HL-60 (cell line): ENCODE measurements at regions not wholly inside any gene's neighbourhood (a gene's known extent, or its start where the extent isn't known, plus 50 kb on each side); places are given as distances from the start of the nearest gene placed in this dataset.

Experiments used
- DNase-seq, 2 experiments: peaks; one replicate each; pipeline ENCODE4 v3.0.0-alpha.2; 2010 to 2020; ENCODE audit warnings: low read depth in 1 of 2, low spot score in 1 of 2
- H3K27ac ChIP-seq: fragments of 250-450 bp; sonication (Bioruptor Pico); replicated peaks from 2 replicates; pipeline ENCODE4 v1.5.1; 2020; ENCODE audit warnings: mild to moderate bottlenecking, moderate library complexity
- H3K27me3 ChIP-seq: fragments of 250-450 bp; sonication (Bioruptor Pico); 2 replicates; pipeline ENCODE4 v1.5.1; 2021; ENCODE audit warnings: mild to moderate bottlenecking, moderate library complexity; ENCODE audit not compliant: insufficient read depth, poor library complexity, severe bottlenecking
- H3K4me3 ChIP-seq: replicated peaks from 2 replicates; pipeline ENCODE4 v1.5.1; 2011; ENCODE audit warnings: mild to moderate bottlenecking, control low read depth, low read length; ENCODE audit not compliant: insufficient read depth
- CTCF ChIP-seq: IDR thresholded peaks from one replicate; pipeline ENCODE4 v1.5.1; 2011; ENCODE audit warnings: low read length, control low read depth, inconsistent platforms; ENCODE audit not compliant: insufficient read depth
- GABPA ChIP-seq: IDR thresholded peaks from 2 replicates; pipeline ENCODE4 v1.6.1; 2012; ENCODE audit warnings: low read depth
- POLR2AphosphoS5 ChIP-seq: IDR thresholded peaks from 2 replicates; pipeline ENCODE4 v1.6.1; 2012; ENCODE audit warnings: low read depth
- REST ChIP-seq: IDR thresholded peaks from 2 replicates; pipeline ENCODE4 v1.6.1; 2012; ENCODE audit warnings: low read depth; ENCODE audit not compliant: insufficient replicate concordance
- SPI1 ChIP-seq: IDR thresholded peaks from 2 replicates; pipeline ENCODE4 v1.6.1; 2012; ENCODE audit warnings: low read depth, mild to moderate bottlenecking, borderline replicate concordance

DNA sequence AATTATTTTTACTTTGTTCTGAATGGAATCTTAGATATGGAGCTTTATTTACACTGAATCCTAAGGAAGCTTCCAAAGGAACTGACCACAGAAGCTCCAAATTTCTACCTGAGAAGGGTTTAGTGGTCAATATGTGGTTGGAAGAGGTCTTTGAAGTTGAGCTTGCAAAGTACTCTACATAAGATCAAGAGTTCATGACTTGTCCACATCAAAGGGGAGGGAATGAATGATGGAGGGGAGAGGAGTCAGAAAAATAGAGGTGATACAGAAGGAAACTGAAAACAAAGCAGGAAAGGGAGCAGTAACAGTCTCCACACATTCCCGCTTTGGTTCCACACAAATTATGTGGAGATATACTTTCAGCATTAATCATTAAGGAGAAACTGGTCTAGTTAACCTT lies 450.9 kb downstream of the HINT1 start:
- TF ChIP-seq CTCF, result no peak
- no peak overlapping the region for H3K27ac ChIP-seq
- H3K27me3 ChIP-seq, result no peaks in the 10 kb centered on the region
- H3K4me3 ChIP-seq, result no peak overlapping the region
- DNase-seq, result no peak

DNA sequence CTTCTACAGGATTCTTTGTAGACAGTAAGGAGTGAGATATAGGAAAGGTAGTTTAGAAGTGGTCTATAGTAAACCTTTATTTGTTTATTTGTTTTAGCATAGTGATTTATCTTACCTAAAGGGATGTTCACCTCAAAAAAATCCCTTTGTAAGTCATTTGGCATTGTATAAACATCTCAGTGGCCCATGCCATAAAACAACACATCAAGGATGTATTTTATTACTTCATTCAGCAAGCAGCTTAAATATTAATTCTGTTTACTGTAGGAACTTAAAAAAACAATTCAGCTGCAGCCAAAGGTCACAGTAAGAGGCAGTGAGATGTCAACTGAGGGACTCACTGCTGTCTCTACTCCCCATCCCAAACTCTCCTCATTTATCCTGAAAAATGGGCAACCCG lies 452.7 kb downstream of the HINT1 start:
- Histone ChIP-seq H3K27ac (no peak overlapping the region), H3K4me3 (no peak overlapping the region), H3K27me3 (no peaks in the 10 kb centered on the region)
- TF ChIP-seq POLR2AphosphoS5 (no peak), CTCF (no peak), REST (no peak)
- DNase-seq, result no peak

DNA sequence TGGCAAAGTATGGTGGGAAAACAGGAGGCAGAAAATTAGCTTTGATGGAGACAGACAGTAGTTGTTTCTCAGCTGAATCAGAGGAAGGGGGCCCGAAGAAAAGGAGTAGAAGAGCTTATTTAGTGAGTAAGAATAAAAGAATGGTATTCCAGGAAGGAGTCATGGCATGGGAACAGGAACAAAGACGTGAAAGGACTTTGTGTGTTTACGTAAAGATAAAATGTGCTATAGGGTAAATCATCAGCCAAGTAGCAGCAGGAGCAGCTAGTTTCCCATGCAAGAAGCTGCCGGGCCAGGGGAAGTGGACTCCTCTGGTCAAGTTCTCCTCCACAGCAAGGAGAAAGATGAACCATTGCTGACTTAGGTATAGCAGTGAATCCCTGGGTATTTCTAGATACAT lies 454.5 kb downstream of the HINT1 start:
- no peaks in the 10 kb centered on the region for H3K27me3 ChIP-seq
- H3K27ac ChIP-seq, result no peak overlapping the region
- TF ChIP-seq REST (no peak), POLR2AphosphoS5 (no peak), CTCF (no peak), SPI1 (no peak), GABPA (no peak)
- DNase-seq, result no peak
- no peak overlapping the region for H3K4me3 ChIP-seq

- TF ChIP-seq GABPA (no peak), CTCF (no peak), REST (no peak), SPI1 (no peak), POLR2AphosphoS5 (no peak)
- no peaks in the 10 kb centered on the region for H3K27me3 ChIP-seq
- no peak overlapping the region for H3K4me3 ChIP-seq
- DNase-seq, result no peak
- H3K27ac ChIP-seq, result no peak overlapping the region
These were observed 456.3 kb downstream of the HINT1 start for GRCh38 chr5:130708754-130709153.
